MCF 10A (cell line): ENCODE measurements at regions not wholly inside any gene's neighbourhood (a gene's known extent, or its start where the extent isn't known, plus 50 kb on each side); places are given as distances from the start of the nearest gene placed in this dataset.

Experiments used
- BruUV-seq: library from RNA; stranded (reverse); fragments of 400-500 nt; replicated peaks from 2 replicates; lab custom pipeline; 2021; lab: Mats Ljungman, UMichigan
- CTCF ChIA-PET: fragments of 300-600 bp; sonication (Branson Sonifier 250); formaldehyde crosslinking; extraction: SDS; loops from one replicate; lab custom pipeline; 2021; ENCODE audit warnings: antibody characterized with exemption, inconsistent platforms; lab: Yijun Ruan, JAX
- POLR2A ChIA-PET: fragments of 300-600, 350-650 bp; sonication (Branson Sonifier 250); formaldehyde crosslinking; extraction: SDS; loops from one replicate; lab custom pipeline; 2020; ENCODE audit warnings: antibody characterized with exemption, inconsistent platforms; lab: Yijun Ruan, JAX
- DNase-seq: peaks from one replicate; pipeline ENCODE4 v3.0.0-alpha.2; 2018; ENCODE audit not compliant: unreplicated experiment
- H3K27ac Mint-ChIP-seq: one replicate; pipeline ENCODE4 v1.8.0; 2022; ENCODE audit warnings: mild to moderate bottlenecking, low read depth, mixed read lengths; ENCODE audit not compliant: unreplicated experiment
- H3K27me3 Mint-ChIP-seq: one replicate; pipeline ENCODE4 v1.8.0; 2022; ENCODE audit warnings: mixed read lengths; ENCODE audit not compliant: insufficient read depth, unreplicated experiment
- H3K36me3 Mint-ChIP-seq: one replicate; pipeline ENCODE4 v1.8.0; 2022; ENCODE audit warnings: mild to moderate bottlenecking, moderate library complexity, mixed read lengths; ENCODE audit not compliant: insufficient read depth, unreplicated experiment
- H3K4me1 Mint-ChIP-seq: one replicate; pipeline ENCODE4 v1.8.0; 2022; ENCODE audit warnings: mixed read lengths; ENCODE audit not compliant: insufficient read depth, unreplicated experiment
- H3K4me3 Mint-ChIP-seq: one replicate; pipeline ENCODE4 v1.8.0; 2022; ENCODE audit warnings: mild to moderate bottlenecking, moderate library complexity, mixed read lengths; ENCODE audit not compliant: unreplicated experiment
- H3K9me3 Mint-ChIP-seq: one replicate; pipeline ENCODE4 v1.8.0; 2022; ENCODE audit warnings: mixed read lengths; ENCODE audit not compliant: unreplicated experiment
- intact Hi-C: fragments of 100-400 bp; cut with micrococcal nuclease; formaldehyde crosslinking; loops from 2 replicates; pipeline ENCODE4 v1.14.1; 2022
- TF ChIP-seq, protein P1 (sequence below): fragments of 200-600 bp; IDR thresholded peaks from one replicate; pipeline ENCODE4 v1.8.0; 2022; ENCODE audit warnings: antibody characterized with exemption, mild to moderate bottlenecking; ENCODE audit not compliant: unreplicated experiment

DNA sequence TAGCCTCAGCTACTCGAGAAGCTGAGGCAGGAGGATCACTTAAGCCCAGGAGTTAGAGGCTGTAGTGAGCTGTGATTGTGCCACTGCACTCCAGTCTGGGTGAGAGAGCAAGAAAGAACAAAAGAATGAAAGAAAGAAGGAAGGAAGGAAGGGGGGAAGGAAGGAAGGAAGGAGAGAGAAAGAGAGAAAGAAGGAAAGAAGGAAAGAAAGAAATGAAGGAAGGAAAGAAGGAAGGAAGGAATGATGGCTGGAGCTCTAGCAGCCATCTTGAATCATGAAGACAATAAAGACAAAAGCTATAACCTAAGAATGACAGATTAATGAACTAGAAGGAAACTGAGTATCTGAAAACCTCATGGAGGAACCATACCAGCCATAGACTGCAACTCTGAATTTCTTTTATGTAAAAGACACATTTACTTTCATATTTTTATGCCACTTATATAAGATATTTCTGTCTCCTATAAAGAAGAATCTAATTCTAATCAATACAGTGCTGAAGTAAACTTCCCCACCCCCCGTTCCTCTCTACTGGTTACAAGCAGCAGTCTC is 522.3 kb upstream of the JARID2 start:
- H3K4me3 Mint-ChIP-seq = no peak overlapping the region
- TF ChIP-seq, protein P1, sequence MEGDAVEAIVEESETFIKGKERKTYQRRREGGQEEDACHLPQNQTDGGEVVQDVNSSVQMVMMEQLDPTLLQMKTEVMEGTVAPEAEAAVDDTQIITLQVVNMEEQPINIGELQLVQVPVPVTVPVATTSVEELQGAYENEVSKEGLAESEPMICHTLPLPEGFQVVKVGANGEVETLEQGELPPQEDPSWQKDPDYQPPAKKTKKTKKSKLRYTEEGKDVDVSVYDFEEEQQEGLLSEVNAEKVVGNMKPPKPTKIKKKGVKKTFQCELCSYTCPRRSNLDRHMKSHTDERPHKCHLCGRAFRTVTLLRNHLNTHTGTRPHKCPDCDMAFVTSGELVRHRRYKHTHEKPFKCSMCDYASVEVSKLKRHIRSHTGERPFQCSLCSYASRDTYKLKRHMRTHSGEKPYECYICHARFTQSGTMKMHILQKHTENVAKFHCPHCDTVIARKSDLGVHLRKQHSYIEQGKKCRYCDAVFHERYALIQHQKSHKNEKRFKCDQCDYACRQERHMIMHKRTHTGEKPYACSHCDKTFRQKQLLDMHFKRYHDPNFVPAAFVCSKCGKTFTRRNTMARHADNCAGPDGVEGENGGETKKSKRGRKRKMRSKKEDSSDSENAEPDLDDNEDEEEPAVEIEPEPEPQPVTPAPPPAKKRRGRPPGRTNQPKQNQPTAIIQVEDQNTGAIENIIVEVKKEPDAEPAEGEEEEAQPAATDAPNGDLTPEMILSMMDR = no peak
- ChIA-PET POLR2A (interaction anchor here (1.0 to 1.4 kb wide), 2 partner anchors 9 to 10 kb away, joined by 3 to 5 read pairs; no protein-coding TSS in a partner anchor), CTCF (interaction anchor here (0.6 to 1.0 kb wide), 2 partner anchors 8 to 17 kb away, joined by 3 to 4 read pairs; no protein-coding TSS in a partner anchor)
- no peak overlapping the region for H3K27ac Mint-ChIP-seq
- no peaks in the 10 kb centered on the region for H3K27me3 Mint-ChIP-seq
- intact Hi-C loops = no loop called here
- H3K36me3 Mint-ChIP-seq = no peaks in the 10 kb centered on the region
- peaks cover 22% of the 10 kb centered on the region for H3K4me1 Mint-ChIP-seq
- no peak for DNase-seq
- no TSS peak for BruUV-seq
- no peaks in the 10 kb centered on the region for H3K9me3 Mint-ChIP-seq

- Mint-ChIP-seq H3K4me3 (no peak overlapping the region), H3K27me3 (no peaks in the 10 kb centered on the region), H3K27ac (no peak overlapping the region), H3K4me1 (peaks cover 29% of the 10 kb centered on the region), H3K36me3 (no peaks in the 10 kb centered on the region), H3K9me3 (no peaks in the 10 kb centered on the region)
- TF ChIP-seq, protein P1 = no peak
- BruUV-seq = no TSS peak
- ChIA-PET POLR2A (interaction anchor here (0.5 to 1.0 kb wide), 2 partner anchors 11 to 540 kb away, joined by 3 to 4 read pairs; no protein-coding TSS in a partner anchor), CTCF (no interaction called here)
- intact Hi-C loops = no loop called here
- no peak for DNase-seq
Observed at GRCh38 chr6:14724549-14724948, 521.3 kb upstream of the JARID2 start.

GRCh38 chr6:14726816-14727493 is 518.9 kb upstream of the JARID2 start:
- Mint-ChIP-seq H3K4me3 (no peak overlapping the region), H3K27me3 (no peaks in the 10 kb centered on the region), H3K36me3 (no peaks in the 10 kb centered on the region), H3K4me1 (peaks cover 26% of the 10 kb centered on the region), H3K9me3 (no peaks in the 10 kb centered on the region), H3K27ac (no peak overlapping the region)
- TF ChIP-seq, protein P1 = no peak
- no peak for DNase-seq
- intact Hi-C loops = no loop called here
- BruUV-seq = no TSS peak
- ChIA-PET CTCF (interaction anchor here (0.6 kb wide), 1 partner anchor 10 kb away, joined by 3 read pairs; no protein-coding TSS in a partner anchor), POLR2A (interaction anchor here (1.5 kb wide), 1 partner anchor 14 kb away, joined by 3 read pairs; no protein-coding TSS in a partner anchor)
